ENCODE measurements at regions not wholly inside any gene's neighbourhood (a gene's known extent, or its start where the extent isn't known, plus 50 kb on each side); places are given as distances from the start of the nearest gene placed in this dataset.

DNA sequence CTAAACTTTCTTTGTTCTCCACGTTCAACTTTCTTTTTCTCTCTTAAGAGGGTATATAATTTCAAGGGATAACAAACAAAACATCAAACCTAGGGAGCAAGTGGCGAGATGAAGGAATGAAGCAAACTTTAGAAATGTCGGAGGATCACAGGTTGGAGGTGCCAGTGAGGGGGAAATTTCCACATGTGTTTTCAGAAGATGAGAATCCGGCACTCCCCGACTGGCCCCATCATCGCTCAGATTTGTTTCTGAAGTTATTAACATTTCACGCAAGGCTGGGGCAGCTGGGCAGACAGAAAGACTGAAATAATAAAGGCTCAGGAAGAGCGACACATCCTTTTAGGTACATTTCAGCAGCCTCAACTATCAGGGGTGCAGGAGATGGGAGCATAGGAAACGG, 134.9 kb downstream of the SMIM20 start:
- TF ChIP-seq EP300 (IDR thresholded peaks at IDR 0.05), result no peak
- TF ChIP-seq, protein P1, sequence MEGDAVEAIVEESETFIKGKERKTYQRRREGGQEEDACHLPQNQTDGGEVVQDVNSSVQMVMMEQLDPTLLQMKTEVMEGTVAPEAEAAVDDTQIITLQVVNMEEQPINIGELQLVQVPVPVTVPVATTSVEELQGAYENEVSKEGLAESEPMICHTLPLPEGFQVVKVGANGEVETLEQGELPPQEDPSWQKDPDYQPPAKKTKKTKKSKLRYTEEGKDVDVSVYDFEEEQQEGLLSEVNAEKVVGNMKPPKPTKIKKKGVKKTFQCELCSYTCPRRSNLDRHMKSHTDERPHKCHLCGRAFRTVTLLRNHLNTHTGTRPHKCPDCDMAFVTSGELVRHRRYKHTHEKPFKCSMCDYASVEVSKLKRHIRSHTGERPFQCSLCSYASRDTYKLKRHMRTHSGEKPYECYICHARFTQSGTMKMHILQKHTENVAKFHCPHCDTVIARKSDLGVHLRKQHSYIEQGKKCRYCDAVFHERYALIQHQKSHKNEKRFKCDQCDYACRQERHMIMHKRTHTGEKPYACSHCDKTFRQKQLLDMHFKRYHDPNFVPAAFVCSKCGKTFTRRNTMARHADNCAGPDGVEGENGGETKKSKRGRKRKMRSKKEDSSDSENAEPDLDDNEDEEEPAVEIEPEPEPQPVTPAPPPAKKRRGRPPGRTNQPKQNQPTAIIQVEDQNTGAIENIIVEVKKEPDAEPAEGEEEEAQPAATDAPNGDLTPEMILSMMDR (IDR thresholded peaks at IDR 0.05), result no peak
- no peak for TF ChIP-seq POLR2A (IDR thresholded peaks at IDR 0.05)

All from tibial nerve (tissue), 4 donors.